Thoracic aorta (tissue), 2 donors: ENCODE measurements at regions not wholly inside any gene's neighbourhood (a gene's known extent, or its start where the extent isn't known, plus 50 kb on each side); places are given as distances from the start of the nearest gene placed in this dataset.

Experiments
- ATAC-seq: fragments of 150-250 bp; one replicate; pipeline ENCODE4 v1.8.0; 2017; ENCODE audit warnings: low read depth; ENCODE audit not compliant: insufficient number of reproducible peaks, low FRiP score
- DNase-seq: peaks from one replicate; pipeline ENCODE4 v3.0.0-alpha.2; 2020; ENCODE audit warnings: low spot score
- H3K27ac ChIP-seq, 2 donors: fragments of 200-600 bp; sonication (generic); 1 replicate in 1 of 2; 2 replicates in 1 of 2; pipeline ENCODE4 v1.5.1; 2016; ENCODE audit warnings: mild to moderate bottlenecking in 2 of 2, moderate library complexity in 2 of 2
- H3K27me3 ChIP-seq: fragments of 200-600 bp; sonication (generic); replicated peaks from 2 replicates; pipeline ENCODE4 v1.6.0; 2016; ENCODE audit warnings: mild to moderate bottlenecking; ENCODE audit not compliant: insufficient read depth
- H3K36me3 ChIP-seq: fragments of 200-600 bp; sonication (generic); one replicate; pipeline ENCODE4 v1.5.1; 2016
- H3K4me1 ChIP-seq, 2 donors: fragments of 200-600 bp; sonication (generic); 1 replicate in 1 of 2; 2 replicates in 1 of 2; pipeline versions ENCODE4 v1.5.1 to v1.6.0; 2016; ENCODE audit warnings: low read depth in 2 of 2, mild to moderate bottlenecking in 1 of 2; ENCODE audit not compliant: control insufficient read depth in 1 of 2
- H3K4me3 ChIP-seq: fragments of 200-600 bp; sonication (generic); 2 replicates; pipeline ENCODE4 v1.5.1; 2016; ENCODE audit warnings: mild to moderate bottlenecking
- H3K9me3 ChIP-seq: fragments of 200-600 bp; sonication (generic); 2 replicates; pipeline ENCODE4 v1.5.1; 2016
- CTCF ChIP-seq: fragments of 200-600 bp; sonication (generic); IDR thresholded peaks from one replicate; pipeline ENCODE4 v1.5.1; 2019; ENCODE audit warnings: antibody characterized with exemption

- ATAC-seq: no peak
- Histone ChIP-seq H3K4me1 (no peaks in the 10 kb centered on the region), H3K9me3 (no peaks in the 10 kb centered on the region), H3K27me3 (no peaks in the 10 kb centered on the region), H3K4me3 (no peak overlapping the region), H3K36me3 (no peaks in the 10 kb centered on the region), H3K27ac (no peak overlapping the region)
- no peak for TF ChIP-seq CTCF
- DNase-seq: no peak
These were observed 106.1 kb downstream of the NHLRC3 start for GRCh38 chr13:39144391-39144790.

- H3K4me3 ChIP-seq: peak overlapping the region; percentile 55
- DNase-seq (no peak), ATAC-seq (peak; percentile 54)
- no peaks in the 10 kb centered on the region for H3K9me3 ChIP-seq
- H3K27me3 ChIP-seq: no peaks in the 10 kb centered on the region
- H3K4me1 ChIP-seq: no peaks in the 10 kb centered on the region
- peak; percentile 71 for TF ChIP-seq CTCF
- H3K27ac ChIP-seq: no peak overlapping the region
- H3K36me3 ChIP-seq: no peaks in the 10 kb centered on the region
These were observed 106.8 kb downstream of the NHLRC3 start for GRCh38 chr13:39144941-39145533.

GRCh38 chr13:39148513-39148961 is 110.3 kb downstream of the NHLRC3 start:
- ATAC-seq: no peak
- DNase-seq: no peak
- Histone ChIP-seq H3K27ac (no peak overlapping the region), H3K9me3 (no peaks in the 10 kb centered on the region), H3K36me3 (no peaks in the 10 kb centered on the region), H3K27me3 (no peaks in the 10 kb centered on the region), H3K4me3 (no peak overlapping the region), H3K4me1 (no peaks in the 10 kb centered on the region)
- no peak for TF ChIP-seq CTCF

GRCh38 chr13:39149896-39150295 is 111.6 kb downstream of the NHLRC3 start:
- Histone ChIP-seq H3K4me3 (no peak overlapping the region), H3K27ac (no peak overlapping the region), H3K4me1 (no peaks in the 10 kb centered on the region), H3K27me3 (no peaks in the 10 kb centered on the region), H3K36me3 (no peaks in the 10 kb centered on the region), H3K9me3 (no peaks in the 10 kb centered on the region)
- DNase-seq: no peak
- TF ChIP-seq CTCF: no peak
- no peak for ATAC-seq

GRCh38 chr13:39154041-39154440 is 115.8 kb downstream of the NHLRC3 start:
- Histone ChIP-seq H3K4me1 (no peaks in the 10 kb centered on the region), H3K4me3 (no peak overlapping the region)
- no peak for ATAC-seq

More at GRCh38 chr13:39154041-39154440, 115.8 kb downstream of the NHLRC3 start:
- no peak for TF ChIP-seq CTCF
- no peaks in the 10 kb centered on the region for H3K9me3 ChIP-seq
- no peaks in the 10 kb centered on the region for H3K27me3 ChIP-seq
- H3K36me3 ChIP-seq: no peaks in the 10 kb centered on the region
- DNase-seq: no peak
- no peak overlapping the region for H3K27ac ChIP-seq
